GM19438 (cell line): ENCODE measurements at regions not wholly inside any gene's neighbourhood (a gene's known extent, or its start where the extent isn't known, plus 50 kb on each side); places are given as distances from the start of the nearest gene placed in this dataset.
"Not testable (repeated sequence)": the region's sequence is repeated elsewhere in the genome, so short reads cannot be mapped to it uniquely, and the experiment has no call there.

Experiments used
- ATAC-seq: cut with Tn5 transposase; IDR thresholded peaks from one replicate; pipeline ENCODE4 v1.9.1; 2021; ENCODE audit warnings: low read depth; ENCODE audit not compliant: unreplicated experiment

- ATAC-seq: no peak
Observed at GRCh38 chr17:68670967-68671693, 70.0 kb upstream of the FAM20A start.

- ATAC-seq: not testable (repeated sequence)
Observed at GRCh38 chr17:68666438-68666837, 65.3 kb upstream of the FAM20A start.

- ATAC-seq: no peak
Observed at GRCh38 chr17:68665373-68665772, 64.2 kb upstream of the FAM20A start.

GRCh38 chr17:68662479-68662878, 61.3 kb upstream of the FAM20A start:
- no peak for ATAC-seq

GRCh38 chr17:68662037-68662432, 60.9 kb upstream of the FAM20A start:
- ATAC-seq: no peak

GRCh38 chr17:68661265-68662036, 60.3 kb upstream of the FAM20A start:
- ATAC-seq: no peak

GRCh38 chr17:68660302-68660701, 59.1 kb upstream of the FAM20A start:
- ATAC-seq: no peak

GRCh38 chr17:68658999-68659780, 58.0 kb upstream of the FAM20A start:
- ATAC-seq: no peak

- ATAC-seq: no peak
Observed at GRCh38 chr17:68657576-68657975, 56.4 kb upstream of the FAM20A start.

- no peak for ATAC-seq
Observed at GRCh38 chr17:68657166-68657565, 56.0 kb upstream of the FAM20A start.

- ATAC-seq: no peak
Observed at GRCh38 chr17:68656666-68657065, 55.5 kb upstream of the FAM20A start.
